Panc1 (cell line): ENCODE measurements at regions not wholly inside any gene's neighbourhood (a gene's known extent, or its start where the extent isn't known, plus 50 kb on each side); places are given as distances from the start of the nearest gene placed in this dataset.

ENCODE experiments used
- ATAC-seq: fragments of 200-7000 bp; cut with Tn5 transposase; 2 replicates; pipeline ENCODE4 v1.9.1; 2020; ENCODE audit warnings: mild to moderate bottlenecking, moderate library complexity
- BruUV-seq: library from RNA; stranded (reverse); fragments of 400-500 nt; replicated peaks from 2 replicates; lab custom pipeline; 2021; lab: Mats Ljungman, UMichigan
- CTCF ChIA-PET: fragments of 300-600 bp; sonication (Branson Sonifier 250); formaldehyde crosslinking; loops from one replicate; lab custom pipeline; 2022; ENCODE audit warnings: antibody characterized with exemption; lab: Charles Lee
- POLR2A ChIA-PET: fragments of 300-600 bp; sonication (Branson Sonifier 250); formaldehyde crosslinking; loops from one replicate; lab custom pipeline; 2022; ENCODE audit warnings: antibody characterized with exemption; lab: Charles Lee
- DNase-seq: peaks from one replicate; pipeline ENCODE4 v3.0.0-alpha.2; 2010; ENCODE audit warnings: low read depth, low spot score
- H3K27ac ChIP-seq: 2 replicates; pipeline ENCODE4 v1.5.1; 2011; ENCODE audit warnings: mild to moderate bottlenecking, low read length, inconsistent platforms
- H3K27me3 ChIP-seq: fragments of 200-500 bp; sonication (Bioruptor generic); 2 replicates; pipeline ENCODE4 v1.6.0; 2014; ENCODE audit warnings: low read length, inconsistent platforms; ENCODE audit not compliant: control insufficient read depth, insufficient read depth
- H3K36me3 ChIP-seq: fragments of 200-500 bp; sonication (Bioruptor generic); 2 replicates; pipeline ENCODE4 v1.5.1; 2014; ENCODE audit warnings: inconsistent platforms, mild to moderate bottlenecking, low read length, moderate library complexity; ENCODE audit not compliant: control insufficient read depth, insufficient read depth
- H3K4me1 ChIP-seq: 2 replicates; pipeline ENCODE4 v1.5.1; 2011; ENCODE audit warnings: inconsistent platforms, mild to moderate bottlenecking, low read length, moderate library complexity; ENCODE audit not compliant: control insufficient read depth, insufficient read depth
- H3K4me3 ChIP-seq, 2 experiments: 2 replicates each; pipeline ENCODE4 v1.5.1; 2011 to 2012; ENCODE audit warnings: low read depth in 2 of 2, low read length in 2 of 2, mild to moderate bottlenecking in 2 of 2, inconsistent platforms in 1 of 2, moderate library complexity in 1 of 2
- H3K9me3 ChIP-seq: fragments of 200-500 bp; sonication (Bioruptor generic); 2 replicates; pipeline ENCODE4 v1.5.1; 2014; ENCODE audit warnings: low read depth, mild to moderate bottlenecking, inconsistent platforms, low read length, moderate library complexity; ENCODE audit not compliant: control insufficient read depth, insufficient read depth
- CTCF ChIP-seq: fragments of 450-650 bp; IDR thresholded peaks from 2 replicates; pipeline ENCODE4 v1.5.1; 2017; ENCODE audit warnings: mild to moderate bottlenecking
- POLR2AphosphoS5 ChIP-seq: IDR thresholded peaks from 2 replicates; pipeline ENCODE4 v1.6.1; 2012; ENCODE audit warnings: mild to moderate bottlenecking, low read depth, low read length, moderate library complexity
- REST ChIP-seq, 2 experiments: IDR thresholded peaks; 2 replicates each; pipeline ENCODE4 v1.6.1; 2011 to 2012; ENCODE audit warnings: low read depth in 2 of 2, control low read depth in 1 of 2, low read length in 1 of 2, mild to moderate bottlenecking in 1 of 2, moderate library complexity in 1 of 2; ENCODE audit not compliant: insufficient read depth in 1 of 2
- SIN3A ChIP-seq: IDR thresholded peaks from 2 replicates; pipeline ENCODE4 v1.6.1; 2012; ENCODE audit warnings: low read depth, mild to moderate bottlenecking, low read length, moderate library complexity, borderline replicate concordance; ENCODE audit not compliant: insufficient read depth
- TCF7L2 ChIP-seq: IDR thresholded peaks from 2 replicates; pipeline ENCODE4 v1.6.1; 2011; ENCODE audit warnings: mild to moderate bottlenecking, low read depth, low read length, inconsistent platforms
- in situ Hi-C: cut with HindIII; loops from 2 replicates; pipeline ENCODE4 v1.10.0; 2016; ENCODE audit warnings: low sequenced_read_pairs, low pct_unique_long_range_greater_than_20kb
- intact Hi-C: fragments of 100-400 bp; cut with micrococcal nuclease; formaldehyde crosslinking; loops from one replicate; pipeline ENCODE4 v1.10.0; 2022; ENCODE audit not compliant: unreplicated experiment

- TF ChIP-seq CTCF (no peak), SIN3A (no peak), POLR2AphosphoS5 (no peak), TCF7L2 (no peak), REST (IDR thresholded peaks at IDR 0.05; ENCODE audit: insufficient read depth in 1 of 2, low read depth in 2 of 2, low read length in 1 of 2) (no peak)
- no peaks in the 10 kb centered on the region for H3K4me1 ChIP-seq
- ATAC-seq (no peak), DNase-seq (no peak)
- in situ Hi-C loops: no loop called here
- POLR2A ChIA-PET: no interaction called here
- H3K4me3 ChIP-seq: no peak overlapping the region
- no peak overlapping the region for H3K27ac ChIP-seq
- CTCF ChIA-PET: no interaction called here
- no peaks in the 10 kb centered on the region for H3K27me3 ChIP-seq
- no TSS peak for BruUV-seq
- intact Hi-C loops: no loop called here
- no peaks in the 10 kb centered on the region for H3K36me3 ChIP-seq
- no peaks in the 10 kb centered on the region for H3K9me3 ChIP-seq
Measured at GRCh38 chr1:69146303-69146702, 421.4 kb upstream of the LRRC7 start.

GRCh38 chr1:69148731-69149130 is 419.0 kb upstream of the LRRC7 start:
- Histone ChIP-seq H3K36me3 (no peaks in the 10 kb centered on the region), H3K4me3 (no peak overlapping the region), H3K27me3 (no peaks in the 10 kb centered on the region), H3K4me1 (no peaks in the 10 kb centered on the region), H3K27ac (no peak overlapping the region), H3K9me3 (no peaks in the 10 kb centered on the region; the same call in 1 of the 2 replicates)
- in situ Hi-C loops: no loop called here
- CTCF ChIA-PET: no interaction called here
- TF ChIP-seq SIN3A (no peak), REST (IDR thresholded peaks at IDR 0.05; ENCODE audit: insufficient read depth in 1 of 2, low read depth in 2 of 2, low read length in 1 of 2) (no peak), CTCF (no peak), TCF7L2 (no peak), POLR2AphosphoS5 (no peak)
- BruUV-seq: no TSS peak
- POLR2A ChIA-PET: no interaction called here
- intact Hi-C loops: no loop called here
- ATAC-seq (no peak), DNase-seq (no peak)
